Psoas muscle (tissue), 7 donors: ENCODE measurements at regions not wholly inside any gene's neighbourhood (a gene's known extent, or its start where the extent isn't known, plus 50 kb on each side); places are given as distances from the start of the nearest gene placed in this dataset.

Experiments
- ATAC-seq, 4 donors: fragments of 200-7000 bp; cut with Tn5 transposase; one replicate each; pipeline ENCODE4 v1.9.1; 2020; ENCODE audit warnings: moderate library complexity in 3 of 4, mild to moderate bottlenecking in 2 of 4
- DNase-seq, 2 donors: peaks; one replicate each; pipeline ENCODE4 v3.0.0-alpha.2; 2020
- H3K27ac ChIP-seq: fragments of 200-600 bp; one replicate; pipeline ENCODE4 v1.8.0; 2022
- H3K27me3 ChIP-seq, 3 donors: fragments of 200-600 bp in 1 of 3; one replicate each; pipeline versions ENCODE4 v1.6.1 to v1.8.0; 2013 to 2022; ENCODE audit warnings: low read length in 2 of 3, mild to moderate bottlenecking in 2 of 3, moderate library complexity in 1 of 3; ENCODE audit not compliant: insufficient read depth in 3 of 3
- H3K36me3 ChIP-seq, 2 donors: fragments of 200-600 bp in 1 of 2; one replicate each; pipeline versions ENCODE4 v1.6.1 to v1.8.0; 2013 to 2022; ENCODE audit warnings: low read depth in 1 of 2, mild to moderate bottlenecking in 1 of 2, moderate library complexity in 1 of 2; ENCODE audit not compliant: insufficient read depth in 1 of 2
- H3K4me1 ChIP-seq: fragments of 200-600 bp; one replicate; pipeline ENCODE4 v1.8.0; 2022
- H3K4me3 ChIP-seq: fragments of 200-600 bp; one replicate; pipeline ENCODE4 v1.8.0; 2022; ENCODE audit warnings: mild to moderate bottlenecking
- H3K9me3 ChIP-seq: fragments of 200-600 bp; one replicate; pipeline ENCODE4 v1.8.0; 2022
- CTCF ChIP-seq: fragments of 200-600 bp; IDR thresholded peaks from one replicate; pipeline ENCODE4 v1.8.0; 2022; ENCODE audit warnings: antibody characterized with exemption
- WGBS, 3 donors: extraction: QIAGEN DNeasy Blood & Tissue Kit; methylation state at CpG; one replicate each; pipeline versions ENCODE4 v1.1.6 to v1.1.7; 2013; 5-methylcytosine and 5-hydroxymethylcytosine counted together
- intact Hi-C, 2 donors: fragments of 100-400 bp; cut with DNase I; formaldehyde crosslinking; loops; one replicate each; pipeline versions ENCODE4 v1.11.0 to v1.14.2; 2022
- donor health status: healthy with polysubstance abuse.
- donor health status: DM: no; HTN: no; CAD: no; lungs with moderate emphysema.
- donor health status: Bipolar disorder and iron deficiency.
- donor health status: healthy.
- donor health status: DM: yes; HTN: yes; CAD: no.
- donor health status: DM: no; HTN: no; CAD: no.
- donor health status: DM: yes; HTN: yes; CAD: no.

DNA sequence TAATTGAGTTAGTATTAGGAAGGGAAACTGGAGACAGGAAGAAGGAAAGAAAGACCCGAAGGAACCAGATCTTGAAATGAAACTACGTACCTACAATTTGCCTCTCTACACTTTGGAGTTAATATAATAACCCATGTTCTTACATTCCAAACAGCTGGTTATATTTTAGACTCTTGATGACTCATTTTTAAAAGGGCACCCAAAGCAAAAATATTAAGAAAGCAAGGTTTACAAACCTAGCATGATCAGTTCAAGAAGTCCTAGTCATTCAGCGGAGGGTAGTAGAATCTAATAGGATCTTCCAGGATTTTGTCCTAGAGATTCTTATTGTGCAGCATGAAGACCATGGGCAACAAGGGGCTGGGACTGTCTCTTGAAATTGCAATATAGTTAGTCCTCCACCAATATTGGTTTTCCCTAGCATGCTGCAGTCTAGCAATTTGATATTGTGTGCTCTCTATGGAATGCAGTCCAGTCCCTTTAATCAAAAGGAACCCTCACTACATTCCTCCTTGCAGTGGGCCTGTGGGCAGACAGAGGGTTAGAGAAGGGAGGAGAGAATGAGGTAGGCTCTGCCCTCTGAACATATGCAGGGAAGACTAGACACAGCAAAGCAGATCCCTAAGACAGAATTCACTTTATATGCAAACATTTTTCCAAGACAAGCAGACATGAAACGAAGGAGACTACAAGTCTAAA is 230.3 kb downstream of the INHBA start:
- no peaks in the 10 kb centered on the region for H3K36me3 ChIP-seq
- 69 to 73% (median 69%) methylated on average over 4 of the region's 4 CpGs for WGBS, 3 donors
- H3K4me3 ChIP-seq, result no peak overlapping the region
- no peaks in the 10 kb centered on the region for H3K27me3 ChIP-seq
- H3K27ac ChIP-seq, result no peak overlapping the region
- H3K4me1 ChIP-seq, result no peaks in the 10 kb centered on the region
- intact Hi-C loops, result no loop called here
- H3K9me3 ChIP-seq, result no peaks in the 10 kb centered on the region
- no peak for ATAC-seq
- DNase-seq, result no peak
- no peak for TF ChIP-seq CTCF

DNA sequence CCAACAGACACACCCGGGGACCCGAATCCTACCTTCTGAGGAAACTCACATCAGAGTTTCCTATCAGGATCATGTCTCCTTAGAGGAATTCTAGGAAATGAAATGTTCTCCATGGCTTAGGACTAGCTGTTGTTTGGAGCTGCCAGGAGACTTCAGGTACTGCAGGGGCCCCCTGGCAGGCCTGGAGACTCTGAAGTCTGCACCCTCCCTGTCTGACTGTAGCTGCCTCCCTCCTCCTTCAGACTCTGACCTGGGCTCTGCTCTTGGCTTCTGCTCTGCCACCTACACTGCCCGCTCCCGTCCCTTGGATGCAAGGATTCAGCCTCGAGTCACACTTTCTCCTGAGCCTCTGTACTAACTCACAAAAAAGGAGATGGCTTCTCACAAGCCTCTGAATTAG is 232.8 kb downstream of the INHBA start:
- intact Hi-C loops, result no loop called here
- no peaks in the 10 kb centered on the region for H3K36me3 ChIP-seq
- ATAC-seq (no peak), DNase-seq (no peak)
- no peak overlapping the region for H3K27ac ChIP-seq
- H3K4me1 ChIP-seq, result no peaks in the 10 kb centered on the region
- H3K4me3 ChIP-seq, result no peak overlapping the region
- no peaks in the 10 kb centered on the region for H3K9me3 ChIP-seq
- H3K27me3 ChIP-seq, result no peaks in the 10 kb centered on the region
- 85 to 90% (median 87%) methylated on average over 5 of the region's 5 CpGs for WGBS, 3 donors
- no peak for TF ChIP-seq CTCF

DNA sequence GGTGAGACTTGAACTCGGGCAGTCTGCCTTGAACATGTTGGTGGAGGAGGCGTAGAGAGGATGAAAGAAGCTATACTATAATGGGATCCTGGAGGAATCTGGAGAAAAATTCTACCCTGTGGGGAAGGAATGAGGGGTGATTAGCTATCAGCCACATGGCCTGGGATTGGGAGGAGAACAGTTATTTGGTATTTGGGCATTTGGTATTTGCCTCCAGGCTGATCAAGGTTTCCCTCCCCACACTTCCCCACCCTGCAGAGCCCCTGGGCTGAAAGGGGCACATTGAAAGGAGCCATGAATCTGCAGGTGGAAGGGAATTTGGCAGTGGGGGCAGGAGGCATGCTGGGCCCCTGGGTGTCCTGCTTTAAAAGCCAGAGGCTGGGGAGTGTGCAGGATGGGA is 235.3 kb downstream of the INHBA start:
- H3K9me3 ChIP-seq, result no peaks in the 10 kb centered on the region
- intact Hi-C loops, result no loop called here
- no peak for DNase-seq

GRCh38 chr7:41466760-41467384 is 236.0 kb downstream of the INHBA start:
- no peaks in the 10 kb centered on the region for H3K4me1 ChIP-seq
- no peaks in the 10 kb centered on the region for H3K9me3 ChIP-seq
- no peak overlapping the region for H3K27ac ChIP-seq
- no peak for TF ChIP-seq CTCF
- WGBS, 3 donors, result 69 to 78% (median 75%) methylated on average over 6 of the region's 6 CpGs
- ATAC-seq (no peak), DNase-seq (no peak)
- H3K4me3 ChIP-seq, result no peak overlapping the region
- H3K36me3 ChIP-seq, result no peaks in the 10 kb centered on the region
- intact Hi-C loops, result no loop called here
- no peaks in the 10 kb centered on the region for H3K27me3 ChIP-seq

More for the DNA sequence above, 235.3 kb downstream of the INHBA start:
- Histone ChIP-seq H3K36me3 (no peaks in the 10 kb centered on the region), H3K27me3 (no peaks in the 10 kb centered on the region), H3K4me1 (no peaks in the 10 kb centered on the region), H3K4me3 (no peak overlapping the region), H3K27ac (no peak overlapping the region)
- 92 to 95% (median 94%) methylated on average over 2 of the region's 2 CpGs for WGBS, 3 donors
- TF ChIP-seq CTCF, result no peak
- no peak for ATAC-seq

DNA sequence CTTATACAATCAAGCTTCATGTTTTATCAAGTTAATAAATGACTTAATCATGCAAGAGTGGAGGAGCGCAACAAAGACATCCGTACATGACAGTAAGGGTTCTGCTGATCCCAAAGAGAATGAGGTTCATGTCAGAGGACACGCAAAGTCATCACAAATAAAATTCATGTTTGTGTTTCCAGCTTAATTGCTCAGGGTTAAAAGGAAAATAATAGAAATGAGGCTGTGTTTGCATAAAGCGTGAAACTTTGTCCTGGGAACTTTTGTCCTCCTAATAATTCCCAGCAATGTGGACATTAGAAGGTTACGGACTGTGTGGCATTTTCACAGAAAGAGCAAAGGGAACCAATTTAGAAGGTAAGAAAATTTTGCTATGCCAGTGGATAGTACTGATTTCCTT is 237.3 kb downstream of the INHBA start:
- ATAC-seq (no peak), DNase-seq (no peak)
- no peaks in the 10 kb centered on the region for H3K9me3 ChIP-seq
- H3K4me3 ChIP-seq, result no peak overlapping the region
- H3K36me3 ChIP-seq, result no peaks in the 10 kb centered on the region
- intact Hi-C loops, result no loop called here
- no peaks in the 10 kb centered on the region for H3K27me3 ChIP-seq
- WGBS, 3 donors, result 94 to 97% (median 95%) methylated on average over 5 of the region's 5 CpGs
- H3K4me1 ChIP-seq, result no peaks in the 10 kb centered on the region
- H3K27ac ChIP-seq, result no peak overlapping the region
- TF ChIP-seq CTCF, result no peak
